H1 (cell line): ENCODE measurements at regions not wholly inside any gene's neighbourhood (a gene's known extent, or its start where the extent isn't known, plus 50 kb on each side); places are given as distances from the start of the nearest gene placed in this dataset.

Experiments used
- CTCF ChIA-PET: fragments of 300-600 bp; sonication (Branson Sonifier 250); formaldehyde crosslinking; loops from one replicate; lab custom pipeline; 2021; ENCODE audit not compliant: partially characterized antibody; lab: Charles Lee
- POLR2A ChIA-PET: fragments of 300-600 bp; sonication (Branson Sonifier 250); formaldehyde crosslinking; loops from one replicate; lab custom pipeline; 2021; ENCODE audit warnings: inconsistent platforms; ENCODE audit not compliant: partially characterized antibody; lab: Charles Lee
- DNase-seq, 2 experiments: peaks; one replicate each; pipeline versions ENCODE4 v3.0.0 to v3.0.0-alpha.2; 2010 to 2022; ENCODE audit warnings: low spot score in 2 of 2, low read depth in 1 of 2, mixed read lengths in 1 of 2
- FAIRE-seq: peaks from 2 replicates; lab custom pipeline; 2011; peaks lifted over from hg19 to GRCh38; lab: Jason Lieb, UNC
- H2AFZ ChIP-seq: 2 replicates; pipeline ENCODE4 v1.8.1; 2012; ENCODE audit warnings: low read length, inconsistent platforms
- H2AK5ac ChIP-seq: 2 replicates; pipeline ENCODE4 v1.6.1; 2013; ENCODE audit warnings: low read depth, low read length
- H2BK120ac ChIP-seq: replicated peaks from 2 replicates; pipeline ENCODE3; 2013; ENCODE audit warnings: low read depth, low read length, inconsistent platforms
- H2BK12ac ChIP-seq: 2 replicates; pipeline ENCODE4 v1.6.1; 2013; ENCODE audit warnings: low read depth, low read length
- H2BK15ac ChIP-seq: 2 replicates; pipeline ENCODE4 v1.6.1; 2013; ENCODE audit warnings: low read length
- H2BK20ac ChIP-seq: 2 replicates; pipeline ENCODE4 v1.6.1; 2013; ENCODE audit warnings: low read length
- H2BK5ac ChIP-seq: 2 replicates; pipeline ENCODE4 v1.6.1; 2013; ENCODE audit warnings: low read depth, low read length
- H3K14ac ChIP-seq: 2 replicates; pipeline ENCODE4 v1.6.1; 2013; ENCODE audit warnings: inconsistent platforms; ENCODE audit not compliant: insufficient read length
- H3K18ac ChIP-seq: 2 replicates; pipeline ENCODE4 v1.6.1; 2013; ENCODE audit warnings: low read length; ENCODE audit errors: extremely low read depth
- H3K23ac ChIP-seq: 2 replicates; pipeline ENCODE4 v1.6.1; 2013; ENCODE audit warnings: inconsistent platforms; ENCODE audit not compliant: insufficient read length
- H3K23me2 ChIP-seq: 2 replicates; pipeline ENCODE4 v1.6.1; 2013; ENCODE audit warnings: low read depth, low read length
- H3K27ac ChIP-seq: 2 replicates; pipeline ENCODE4 v1.6.1; 2011; ENCODE audit warnings: low read depth, low read length, inconsistent platforms
- H3K27me3 ChIP-seq, 4 experiments: replicated peaks in 1 of 4; 1 replicate in 1 of 4; 2 replicates in 3 of 4; pipeline versions ENCODE4 v1.6.1 to v1.8.1; 2011 to 2013; ENCODE audit warnings: low read length in 3 of 4, mild to moderate bottlenecking in 3 of 4, inconsistent platforms in 2 of 4, mixed read lengths in 2 of 4, moderate library complexity in 1 of 4; ENCODE audit not compliant: control insufficient read depth in 3 of 4, insufficient read depth in 3 of 4; ENCODE audit errors: extremely low read depth in 1 of 4
- H3K36me3 ChIP-seq, 4 experiments: 2 replicates each; pipeline versions ENCODE4 v1.6.1 to v1.8.1; 2011 to 2013; ENCODE audit warnings: mild to moderate bottlenecking in 4 of 4, low read length in 3 of 4, moderate library complexity in 2 of 4, control low read depth in 1 of 4, inconsistent platforms in 1 of 4; ENCODE audit not compliant: insufficient read depth in 4 of 4, control insufficient read depth in 2 of 4
- H3K4ac ChIP-seq: replicated peaks from 2 replicates; pipeline ENCODE3; 2013; ENCODE audit warnings: low read length, low read depth, mixed read lengths, inconsistent platforms; ENCODE audit not compliant: insufficient read length
- H3K4me1 ChIP-seq, 4 experiments: replicated peaks in 1 of 4; 1 replicate in 1 of 4; 2 replicates in 3 of 4; pipeline versions ENCODE4 v1.6.1 to v1.8.1; 2011 to 2013; ENCODE audit warnings: low read length in 3 of 4, inconsistent platforms in 2 of 4, mixed read lengths in 1 of 4; ENCODE audit not compliant: insufficient read depth in 4 of 4, control insufficient read depth in 3 of 4
- H3K4me2 ChIP-seq, 2 experiments: 2 replicates each; pipeline versions ENCODE4 v1.6.1 to v1.8.1; 2011 to 2013; ENCODE audit warnings: low read depth in 2 of 2, low read length in 2 of 2, control low read depth in 1 of 2, inconsistent platforms in 1 of 2, mild to moderate bottlenecking in 1 of 2; ENCODE audit not compliant: insufficient read depth in 1 of 2
- H3K4me3 ChIP-seq, 4 experiments: fragments of 200-600, 300-600 bp in 1 of 4; sonication (generic), shearing (Covaris generic), sonication (Bioruptor Twin) in 1 of 4; 2 replicates each; pipeline versions ENCODE4 v1.5.1 to v1.8.1; 2011 to 2016; ENCODE audit warnings: low read length in 4 of 4, low read depth in 3 of 4, control low read depth in 2 of 4, inconsistent platforms in 2 of 4, mild to moderate bottlenecking in 2 of 4, mixed read lengths in 1 of 4, moderate library complexity in 1 of 4; ENCODE audit not compliant: insufficient read depth in 2 of 4; ENCODE audit errors: extremely low read depth in 1 of 4
- H3K56ac ChIP-seq: replicated peaks from 2 replicates; pipeline ENCODE3; 2013; ENCODE audit warnings: low read depth, mild to moderate bottlenecking, mixed read lengths, low read length, inconsistent platforms; ENCODE audit not compliant: insufficient read length
- H3K79me1 ChIP-seq: 2 replicates; pipeline ENCODE4 v1.6.1; 2013; ENCODE audit warnings: low read depth, low read length, control low read depth
- H3K79me2 ChIP-seq, 2 experiments: 2 replicates each; pipeline versions ENCODE4 v1.6.1 to v1.8.1; 2012 to 2013; ENCODE audit warnings: low read length in 2 of 2, mild to moderate bottlenecking in 2 of 2, inconsistent platforms in 1 of 2; ENCODE audit not compliant: insufficient read depth in 2 of 2, control insufficient read depth in 1 of 2
- H3K9ac ChIP-seq, 4 experiments: replicated peaks in 1 of 4; 1 replicate in 1 of 4; 2 replicates in 3 of 4; pipeline versions ENCODE4 v1.6.1 to v1.8.1; 2011 to 2013; ENCODE audit warnings: low read depth in 3 of 4, low read length in 3 of 4, control low read depth in 2 of 4, mild to moderate bottlenecking in 2 of 4, moderate library complexity in 2 of 4, inconsistent platforms in 1 of 4; ENCODE audit errors: extremely low read depth in 1 of 4
- H3K9me3 ChIP-seq, 2 experiments: 2 replicates each; pipeline versions ENCODE4 v1.6.1 to v1.8.1; 2012 to 2013; ENCODE audit warnings: mild to moderate bottlenecking in 2 of 2, moderate library complexity in 2 of 2, control low read depth in 1 of 2, inconsistent platforms in 1 of 2, low read depth in 1 of 2, low read length in 1 of 2, mixed read lengths in 1 of 2; ENCODE audit not compliant: insufficient read depth in 2 of 2
- H4K20me1 ChIP-seq, 2 experiments: replicated peaks in 1 of 2; 2 replicates each; pipeline versions ENCODE3 to v1.8.1; 2011 to 2013; ENCODE audit warnings: inconsistent platforms in 2 of 2, low read length in 2 of 2, mild to moderate bottlenecking in 1 of 2; ENCODE audit not compliant: insufficient read depth in 2 of 2, control insufficient read depth in 1 of 2
- H4K5ac ChIP-seq: 2 replicates; pipeline ENCODE4 v1.6.1; 2013; ENCODE audit warnings: low read length, low read depth, mixed read lengths, inconsistent platforms; ENCODE audit not compliant: insufficient read length
- H4K8ac ChIP-seq: 2 replicates; pipeline ENCODE4 v1.8.0; 2013; ENCODE audit warnings: mild to moderate bottlenecking, moderate library complexity, low read length, inconsistent platforms; ENCODE audit not compliant: insufficient read depth; ENCODE audit errors: extremely low read depth
- H4K91ac ChIP-seq: replicated peaks from 2 replicates; pipeline ENCODE3; 2013; ENCODE audit warnings: low read length, mixed read lengths, inconsistent platforms; ENCODE audit not compliant: insufficient read length
- CEBPB ChIP-seq: IDR thresholded peaks from 2 replicates; pipeline ENCODE4 v1.6.1; 2012; ENCODE audit warnings: low read depth, low read length
- FOSL1 ChIP-seq: IDR thresholded peaks from 2 replicates; pipeline ENCODE4 v1.6.1; 2011; ENCODE audit warnings: mild to moderate bottlenecking, low read depth, low read length, moderate library complexity; ENCODE audit not compliant: insufficient read depth
- MAX ChIP-seq: IDR thresholded peaks from 2 replicates; pipeline ENCODE4 v1.6.1; 2012; ENCODE audit warnings: inconsistent platforms
- PHF8 ChIP-seq: fragments of 200-600 bp; sonication (generic); conservative IDR thresholded peaks from 2 replicates; pipeline ENCODE4 v1.7.1; 2012; ENCODE audit warnings: low read depth, mild to moderate bottlenecking, inconsistent platforms, low read length, moderate library complexity
- SIN3A ChIP-seq, 2 experiments: IDR thresholded peaks in 1 of 2; conservative IDR thresholded peaks in 1 of 2; 2 replicates each; pipeline ENCODE4 v1.6.1; 2011 to 2012; ENCODE audit warnings: low read length in 2 of 2, improper control_type of control experiment in 1 of 2, low read depth in 1 of 2, mild to moderate bottlenecking in 1 of 2
- WGBS, 2 experiments: shearing (Covaris generic) in 1 of 2; methylation state at CpG; one replicate each; pipeline versions ENCODE4 v1.1.6 to v1.1.7; 2013 to 2015; ENCODE audit warnings: low lambda C conversion rate in 2 of 2, mixed read lengths in 2 of 2, inconsistent platforms in 1 of 2, low coverage in 1 of 2, missing lambda C conversion rate in 1 of 2; ENCODE audit not compliant: insufficient replicate concordance in 2 of 2, insufficient coverage in 1 of 2, insufficient read length in 1 of 2; ENCODE audit errors: extremely low coverage in 1 of 2, missing lambda C conversion rate in 1 of 2; 5-methylcytosine and 5-hydroxymethylcytosine counted together

GRCh38 chr6:878179-878578, 185.2 kb upstream of the EXOC2 start:
- H4K91ac ChIP-seq = no peak overlapping the region
- FAIRE-seq (no peak), DNase-seq (no peak)
- no peaks in the 10 kb centered on the region for H3K23me2 ChIP-seq
- no peaks in the 10 kb centered on the region for H3K79me2 ChIP-seq
- no peak overlapping the region for H2AFZ ChIP-seq
- H2AK5ac ChIP-seq = no peak overlapping the region
- H4K20me1 ChIP-seq = no peaks in the 10 kb centered on the region
- H3K4me2 ChIP-seq = no peak overlapping the region
- H4K5ac ChIP-seq = no peak overlapping the region
- no peak for TF ChIP-seq PHF8
- no peak for TF ChIP-seq FOSL1
- TF ChIP-seq SIN3A (conservative IDR thresholded peaks at IDR 0.05 in 1 of 2, IDR thresholded peaks at IDR 0.05 in 1 of 2; ENCODE audit: low read depth in 1 of 2, low read length in 2 of 2) = no peak
- no peak for TF ChIP-seq MAX
- peak; percentile 91 for TF ChIP-seq CEBPB
- peaks cover 0 to 3% (median 0%) of the 10 kb centered on the region in 4 experiments; a peak in 1 of 7 replicates for H3K4me1 ChIP-seq
- no peak overlapping the region for H3K23ac ChIP-seq
- H3K56ac ChIP-seq = no peak overlapping the region
- 92% methylated on average over 11 of the region's 11 CpGs; no CpG with 5 or more reads in 1 of the 2 experiments for WGBS, 2 experiments
- ChIA-PET CTCF (no interaction called here), POLR2A (no interaction called here)
- no peak overlapping the region for H3K4ac ChIP-seq
- H3K14ac ChIP-seq = no peak overlapping the region
- H2BK20ac ChIP-seq = no peak overlapping the region
- no peak overlapping the region for H3K18ac ChIP-seq
- no peak overlapping the region for H4K8ac ChIP-seq
- H3K27ac ChIP-seq = no peak overlapping the region
- H2BK12ac ChIP-seq = no peak overlapping the region
- H3K4me3 ChIP-seq = no peak overlapping the region
- no peak overlapping the region for H2BK5ac ChIP-seq
- H3K9ac ChIP-seq = no peak overlapping the region
- no peaks in the 10 kb centered on the region for H3K9me3 ChIP-seq
- H3K36me3 ChIP-seq = no peaks in the 10 kb centered on the region
- no peaks in the 10 kb centered on the region for H3K79me1 ChIP-seq
- H2BK15ac ChIP-seq = no peak overlapping the region
- no peaks in the 10 kb centered on the region for H3K27me3 ChIP-seq
- no peak overlapping the region for H2BK120ac ChIP-seq
